RPMI7951 (cell line): ENCODE measurements at regions not wholly inside any gene's neighbourhood (a gene's known extent, or its start where the extent isn't known, plus 50 kb on each side); places are given as distances from the start of the nearest gene placed in this dataset.

Source experiments
- DNase-seq: peaks from one replicate; pipeline ENCODE4 v3.0.0-alpha.2; 2012; ENCODE audit warnings: low read depth

DNA sequence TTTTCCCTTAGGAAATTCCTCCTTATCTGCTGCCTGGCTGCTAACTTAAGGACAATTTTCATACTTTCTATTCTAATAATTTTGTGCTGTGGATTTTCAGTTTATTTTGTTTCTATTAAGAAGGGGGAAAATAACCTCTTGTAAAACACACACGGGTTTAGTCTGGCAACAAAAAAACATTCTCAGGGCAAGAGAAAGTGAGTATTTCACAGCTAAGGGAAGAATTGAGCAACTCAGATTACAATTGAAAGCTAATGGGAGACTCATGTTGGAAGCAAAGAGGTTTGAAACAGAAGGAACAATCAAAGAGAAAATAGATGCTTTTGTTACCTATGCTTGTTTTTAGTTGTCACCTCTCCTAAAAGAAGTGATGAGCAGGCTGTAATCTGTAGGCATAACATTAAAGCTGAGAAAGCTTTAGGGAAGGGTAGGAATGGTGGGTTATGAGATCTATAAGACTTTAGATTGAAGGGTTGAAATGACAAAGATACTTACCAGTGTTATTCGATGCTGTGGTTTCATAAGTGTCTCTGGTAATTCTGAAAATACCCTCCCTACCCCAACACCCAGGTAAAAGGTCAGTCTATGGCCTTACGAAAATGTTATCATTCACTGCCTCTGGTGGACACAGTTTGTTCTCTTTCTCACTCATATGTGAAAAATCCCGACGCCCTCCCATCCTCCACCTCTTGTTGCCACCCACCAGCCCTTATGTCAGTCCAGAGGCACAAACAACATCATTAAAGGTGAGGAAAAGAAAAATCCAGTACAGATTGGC, 510.9 kb downstream of the TXNL1 start:
- DNase-seq, result no peak

DNA sequence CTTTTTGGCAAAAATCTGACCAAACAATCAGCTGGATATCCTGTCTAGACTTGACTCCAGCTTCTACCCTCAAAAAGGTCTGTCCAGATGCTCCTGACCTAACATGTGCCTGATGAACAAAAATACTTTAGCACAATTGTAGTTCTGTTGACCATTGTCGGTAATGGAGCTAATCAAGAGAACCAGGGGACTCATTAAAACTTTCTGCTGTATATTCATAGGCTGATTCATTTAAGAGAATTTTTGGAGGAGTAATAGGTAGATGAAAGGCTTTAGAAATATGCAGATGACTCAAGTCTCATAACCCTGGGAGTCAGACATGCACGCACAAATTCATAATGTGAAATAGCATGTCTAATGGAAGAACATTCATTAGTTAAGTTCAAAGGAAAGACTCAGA, 514.2 kb downstream of the TXNL1 start:
- peak; percentile 61 for DNase-seq

DNA sequence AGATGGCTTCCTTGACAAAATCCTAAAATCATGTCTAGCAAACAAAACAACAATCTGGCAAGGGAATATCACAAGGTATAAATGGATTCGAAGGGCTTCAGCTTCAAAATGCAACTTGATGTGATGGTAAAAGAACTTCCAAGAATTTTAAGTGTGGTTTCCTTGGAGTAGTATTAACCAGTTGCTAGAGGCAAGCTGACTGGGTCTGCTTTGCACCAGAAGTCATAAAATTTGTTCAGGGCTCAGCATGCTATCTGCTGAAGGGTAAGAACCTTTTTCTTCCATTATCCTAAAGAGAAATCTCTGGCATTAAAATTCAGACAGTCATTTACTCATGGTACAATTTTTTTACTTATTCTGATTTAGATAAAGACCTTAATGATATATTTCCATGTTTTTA, 516.7 kb downstream of the TXNL1 start:
- DNase-seq, result no peak

DNA sequence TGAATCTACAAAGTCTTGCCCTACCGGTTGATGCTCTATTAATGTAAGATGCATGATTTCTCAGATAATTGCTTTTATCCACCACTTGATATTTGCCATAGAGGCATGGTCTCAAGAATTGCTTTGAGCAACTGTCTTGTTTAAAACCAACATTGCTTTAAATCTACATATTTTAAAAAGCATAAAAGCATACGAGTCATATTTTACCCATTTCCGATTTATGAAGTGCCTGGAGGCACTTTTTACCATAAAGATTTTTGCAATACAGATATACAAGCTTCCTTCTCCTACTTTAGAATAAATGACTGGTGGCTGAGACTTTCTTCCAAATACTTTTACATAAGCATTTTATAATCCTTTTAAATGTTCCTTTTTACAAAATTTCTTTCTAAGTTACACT, 517.6 kb downstream of the TXNL1 start:
- DNase-seq, result no peak

DNA sequence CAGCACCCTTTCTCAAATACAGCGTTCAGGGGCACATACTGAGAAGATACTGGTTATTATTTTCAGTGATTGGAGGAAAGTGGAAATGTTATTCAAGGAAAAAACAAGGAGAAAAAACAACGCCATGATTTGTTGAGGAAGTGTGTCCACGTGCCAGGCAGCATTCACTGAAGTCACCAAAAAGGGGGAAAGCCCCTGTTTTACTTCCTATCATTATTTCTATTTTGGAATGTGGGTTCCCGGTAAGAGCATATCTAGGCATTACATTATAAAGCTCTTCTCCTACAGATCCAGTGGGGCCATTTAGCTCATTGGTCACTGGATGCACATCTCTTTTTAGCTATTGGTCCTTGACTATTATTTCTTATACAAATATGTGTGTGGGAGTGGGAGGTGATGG, 518.7 kb downstream of the TXNL1 start:
- no peak for DNase-seq

DNA sequence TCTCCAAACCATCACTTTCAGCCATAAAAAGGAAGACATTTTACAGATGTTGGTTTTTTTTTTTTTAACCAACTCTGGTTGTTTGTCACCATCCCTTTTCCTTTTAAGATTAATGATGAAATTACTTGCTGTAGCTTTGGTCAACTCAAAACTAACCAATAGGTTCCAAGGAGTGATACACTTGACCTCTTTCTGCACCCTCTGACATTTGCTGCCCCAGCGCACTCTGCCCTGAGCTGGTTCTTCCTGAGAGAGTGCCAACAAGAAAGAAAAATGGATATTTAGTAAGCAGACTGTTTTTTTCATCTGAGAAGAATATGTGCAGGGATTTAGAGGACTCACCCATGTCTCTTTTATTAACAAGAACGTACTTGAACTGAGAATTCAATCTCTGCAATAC, 520.0 kb downstream of the TXNL1 start:
- DNase-seq, result no peak

DNA sequence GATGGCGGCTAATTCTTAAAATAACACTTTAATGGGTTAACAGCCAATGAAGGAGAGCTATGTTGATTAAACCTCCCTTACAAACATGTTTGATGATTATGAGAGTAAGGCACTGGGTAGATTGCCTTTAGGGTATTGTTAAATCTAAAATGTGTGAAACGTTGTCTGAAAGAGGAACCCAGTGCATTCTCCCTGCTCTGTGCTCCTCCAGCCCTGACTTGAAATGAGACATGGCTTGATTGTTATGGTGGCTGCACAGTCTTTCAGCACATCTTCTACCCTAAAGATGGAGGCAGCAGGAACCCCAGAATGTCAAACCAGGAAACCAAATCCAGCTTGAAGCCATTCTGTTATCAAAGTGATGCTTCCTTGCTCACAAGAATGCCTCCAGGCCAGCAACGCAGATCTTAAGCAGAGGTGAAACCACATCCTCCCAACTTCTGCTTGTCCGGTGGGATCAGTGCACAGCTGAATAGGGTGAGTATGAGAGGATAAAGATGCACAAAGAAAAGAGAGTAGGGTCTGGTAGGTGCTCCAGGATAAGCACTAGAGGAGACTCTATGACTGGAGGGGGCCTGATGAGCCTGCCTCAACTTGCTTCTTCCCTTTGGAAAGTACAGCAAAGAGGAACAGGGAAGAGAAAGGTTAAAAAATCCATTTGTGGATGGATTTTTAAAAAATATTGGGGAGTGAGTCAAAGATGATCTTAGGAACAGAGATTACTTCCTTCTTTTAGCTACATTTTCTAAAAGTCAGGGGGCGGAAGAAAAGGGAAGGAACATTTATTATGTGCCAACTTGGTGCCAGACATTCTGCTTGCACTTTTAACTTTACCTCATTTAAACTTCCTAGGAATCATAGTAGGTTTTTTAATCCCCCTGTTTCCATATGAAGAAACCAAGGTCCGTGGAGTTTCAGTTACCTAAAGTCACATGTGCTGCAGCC, 523.0 kb downstream of the TXNL1 start:
- DNase-seq, result peak; percentile 71

DNA sequence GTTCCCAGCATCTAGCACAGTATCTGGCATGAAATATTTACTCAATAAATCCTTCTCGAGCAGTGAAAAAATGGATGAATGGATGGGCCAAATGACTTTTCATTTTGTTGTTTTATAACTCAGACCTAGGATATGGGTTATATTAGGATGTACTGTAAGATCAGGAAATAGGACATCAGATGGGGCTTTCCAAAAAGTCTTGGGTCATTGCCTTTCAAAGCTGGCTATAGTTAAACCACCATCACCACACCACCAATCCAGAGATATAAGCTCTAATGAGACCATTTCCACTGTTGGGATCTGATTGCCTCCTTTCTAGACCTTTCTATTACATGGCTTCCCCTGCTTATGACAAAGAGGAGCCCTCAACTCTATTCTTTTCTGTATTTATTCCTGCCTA, 525.0 kb upstream of the TCF4 start:
- no peak for DNase-seq

DNA sequence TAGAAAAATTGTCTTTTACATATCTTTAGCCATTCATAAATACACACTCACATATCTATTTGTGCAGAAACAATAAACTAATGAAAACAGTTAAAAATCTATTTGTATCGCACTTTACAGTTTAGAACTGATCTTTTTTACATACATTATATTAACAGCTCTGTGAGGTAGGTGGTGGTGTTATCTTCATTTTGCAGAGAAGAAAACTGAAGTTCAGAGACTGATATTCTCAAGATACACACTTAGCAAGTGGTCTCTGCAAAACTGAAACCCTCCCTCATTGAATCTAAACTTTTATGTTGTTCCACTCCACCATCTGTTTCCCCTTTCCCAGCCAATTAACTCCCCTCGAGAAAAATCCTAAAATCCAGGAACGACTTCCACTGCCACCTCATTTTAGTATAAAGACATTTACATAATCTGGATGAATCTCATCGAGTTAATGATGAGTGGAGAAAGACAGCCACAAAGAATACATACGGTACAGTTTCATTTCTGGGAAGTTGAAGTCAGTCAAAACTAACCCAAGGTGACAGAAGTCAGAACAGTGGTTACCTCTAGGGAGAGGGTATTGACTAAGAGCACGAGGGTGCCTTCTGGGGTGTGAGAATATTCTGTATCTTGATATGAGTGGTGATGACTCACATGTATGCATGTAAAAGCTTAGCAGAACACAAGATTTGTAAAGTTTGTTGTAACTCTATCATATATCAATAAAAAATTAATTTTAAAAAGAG, 524.2 kb upstream of the TCF4 start:
- peak; percentile 44 for DNase-seq

DNA sequence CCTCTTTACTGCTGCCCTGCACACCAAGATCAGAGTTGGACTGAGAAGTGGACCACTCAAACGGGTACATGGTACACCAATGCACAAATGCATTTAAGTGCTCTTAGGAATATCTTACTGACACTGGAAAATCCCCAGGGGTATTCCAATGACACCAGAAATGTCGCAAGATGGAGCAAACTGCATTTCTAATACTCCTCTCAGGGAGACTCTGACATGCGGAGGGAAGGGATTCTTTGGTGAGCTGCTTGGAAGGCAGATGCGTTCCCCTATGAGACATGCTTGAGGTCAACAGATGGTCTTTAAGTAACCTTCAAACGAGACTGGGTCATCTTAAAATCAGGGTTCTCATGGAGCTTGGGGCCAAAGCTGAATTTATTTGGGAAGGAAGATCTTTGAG, 521.8 kb upstream of the TCF4 start:
- DNase-seq, result no peak

DNA sequence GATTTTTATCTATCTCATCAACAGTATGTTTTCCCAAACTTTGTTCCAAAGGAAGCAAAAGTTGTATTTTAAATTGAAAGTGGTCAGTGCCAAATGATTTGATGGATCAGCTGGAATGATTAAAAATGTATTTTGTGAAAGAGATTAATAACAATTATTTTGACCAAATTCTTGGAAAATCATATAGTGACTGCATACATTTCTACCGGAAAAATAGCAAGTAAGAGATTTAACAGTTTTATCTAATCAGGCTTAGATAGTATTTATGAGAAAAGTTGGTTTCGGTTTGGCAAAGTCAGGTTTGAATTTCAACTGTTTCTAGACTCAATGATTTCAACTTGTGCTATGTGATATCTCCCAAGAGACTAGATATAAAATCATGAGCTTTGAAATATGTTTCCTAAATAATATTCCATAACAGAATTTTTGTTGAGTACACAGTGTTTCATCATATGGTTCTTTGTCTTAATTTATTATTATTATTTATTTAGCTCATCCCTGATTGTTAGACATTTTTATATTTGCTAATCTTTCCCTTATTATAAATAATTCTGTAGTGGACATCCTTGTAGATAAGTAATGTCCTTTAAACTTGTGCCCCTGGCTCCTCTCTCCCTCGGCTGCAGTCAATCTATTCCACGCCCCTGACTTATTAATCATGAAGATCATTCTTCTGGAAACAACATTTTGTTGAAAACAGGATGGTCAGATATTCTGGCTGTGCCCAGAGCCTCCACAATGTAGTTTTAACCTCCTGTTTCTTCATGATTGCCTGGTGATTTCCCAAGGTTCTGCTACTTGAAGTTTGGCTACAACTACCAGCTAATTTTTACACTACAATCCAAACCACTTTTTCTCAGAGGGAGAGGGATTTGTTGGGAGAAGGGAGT, 520.7 kb upstream of the TCF4 start:
- DNase-seq, result no peak

DNA sequence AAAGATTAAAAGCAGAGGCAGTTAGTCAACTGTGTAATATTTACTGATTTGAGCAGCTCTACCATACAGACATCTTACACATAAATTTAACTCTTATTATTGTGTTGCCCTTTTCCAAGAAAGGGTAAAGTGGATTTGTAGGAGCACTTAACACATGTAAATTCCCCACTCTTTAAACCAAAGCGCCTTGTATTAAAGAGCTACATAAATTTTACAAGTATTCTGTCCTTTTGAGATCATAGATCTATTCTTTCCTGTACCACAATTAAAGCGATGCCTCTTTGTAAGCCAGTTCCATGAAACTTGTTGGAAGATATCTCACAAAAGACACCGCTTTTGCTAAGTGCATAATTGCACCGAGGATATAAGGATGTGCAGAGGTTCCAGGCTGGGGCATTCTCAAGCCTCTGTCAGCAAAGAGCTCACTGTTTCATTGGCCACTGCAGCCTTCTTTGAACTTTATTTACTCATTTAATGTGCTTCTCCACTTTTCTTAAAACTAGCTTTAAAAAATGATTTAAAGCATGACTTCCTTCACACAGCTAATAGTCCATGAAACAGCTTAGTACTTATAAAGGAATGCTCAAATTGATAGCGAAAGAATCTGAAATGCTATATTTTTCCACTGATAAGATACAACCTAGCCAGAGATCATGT, 520.0 kb upstream of the TCF4 start:
- DNase-seq, result no peak

DNA sequence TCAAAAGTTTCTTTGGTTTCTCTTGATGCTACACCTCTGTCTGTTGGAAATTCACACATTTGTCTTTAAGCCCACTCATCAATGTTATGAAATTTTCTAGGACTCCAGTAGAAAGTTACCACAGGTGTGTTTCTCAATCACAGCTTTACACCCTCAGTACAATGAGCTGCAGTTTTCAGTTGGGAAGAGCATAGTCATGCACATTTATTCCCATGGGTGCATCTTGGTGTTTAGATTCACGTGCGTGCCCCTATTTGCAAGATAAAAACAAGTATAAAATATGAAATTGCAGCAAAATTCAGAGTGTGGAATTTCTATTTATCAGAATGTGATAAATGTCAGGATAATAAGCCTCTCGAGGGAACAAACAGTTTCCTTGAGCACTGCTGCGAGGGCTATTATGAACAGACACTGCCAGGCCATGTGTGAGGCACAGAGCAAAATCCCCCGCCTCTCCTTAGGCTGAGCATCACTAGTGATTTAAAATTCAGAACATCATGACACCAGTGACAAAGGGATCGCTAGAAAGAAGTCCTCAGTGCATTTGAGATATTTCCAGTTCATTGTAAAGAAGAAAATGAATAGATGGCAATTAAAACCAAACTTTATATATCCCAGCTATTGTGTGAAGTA, 512.2 kb upstream of the TCF4 start:
- DNase-seq, result no peak

DNA sequence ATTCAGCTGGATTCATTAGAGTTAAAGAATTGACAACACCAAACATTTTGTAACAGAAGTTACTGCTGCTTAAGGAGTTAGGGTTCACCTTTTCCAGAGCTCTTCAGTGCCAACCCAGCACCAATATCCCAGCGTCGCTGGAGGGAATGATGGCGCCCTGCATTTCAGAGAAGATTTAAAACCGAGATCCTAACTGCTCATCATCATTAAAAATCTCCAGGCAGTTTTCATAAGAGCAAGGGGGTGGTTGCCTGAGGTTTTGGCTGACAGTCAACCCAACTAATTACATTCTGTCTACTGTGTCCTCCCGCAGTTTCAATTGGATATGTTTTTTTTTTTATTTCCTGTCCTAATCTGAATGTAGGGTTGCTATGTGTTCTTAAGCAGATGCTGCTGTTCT, 509.6 kb upstream of the TCF4 start:
- DNase-seq, result peak; percentile 45

DNA sequence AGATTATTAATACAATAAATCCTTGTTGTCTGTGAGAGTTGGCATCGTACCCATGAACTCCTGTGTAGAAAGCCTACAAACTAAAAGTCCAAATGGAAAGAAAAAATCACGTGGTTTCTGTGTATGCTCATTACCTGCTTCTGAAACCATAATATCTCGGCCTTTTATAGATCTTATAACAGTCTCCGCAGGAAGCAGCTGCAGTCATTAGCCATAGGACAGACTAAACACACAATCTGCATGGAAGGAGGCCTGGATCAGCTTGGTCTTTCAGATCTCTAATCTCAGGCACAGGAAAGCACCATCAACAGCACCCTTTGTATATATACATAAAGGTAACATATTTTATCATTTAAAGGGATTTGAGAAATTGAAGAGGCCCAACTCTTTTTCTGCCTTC, 508.9 kb upstream of the TCF4 start:
- DNase-seq, result no peak

DNA sequence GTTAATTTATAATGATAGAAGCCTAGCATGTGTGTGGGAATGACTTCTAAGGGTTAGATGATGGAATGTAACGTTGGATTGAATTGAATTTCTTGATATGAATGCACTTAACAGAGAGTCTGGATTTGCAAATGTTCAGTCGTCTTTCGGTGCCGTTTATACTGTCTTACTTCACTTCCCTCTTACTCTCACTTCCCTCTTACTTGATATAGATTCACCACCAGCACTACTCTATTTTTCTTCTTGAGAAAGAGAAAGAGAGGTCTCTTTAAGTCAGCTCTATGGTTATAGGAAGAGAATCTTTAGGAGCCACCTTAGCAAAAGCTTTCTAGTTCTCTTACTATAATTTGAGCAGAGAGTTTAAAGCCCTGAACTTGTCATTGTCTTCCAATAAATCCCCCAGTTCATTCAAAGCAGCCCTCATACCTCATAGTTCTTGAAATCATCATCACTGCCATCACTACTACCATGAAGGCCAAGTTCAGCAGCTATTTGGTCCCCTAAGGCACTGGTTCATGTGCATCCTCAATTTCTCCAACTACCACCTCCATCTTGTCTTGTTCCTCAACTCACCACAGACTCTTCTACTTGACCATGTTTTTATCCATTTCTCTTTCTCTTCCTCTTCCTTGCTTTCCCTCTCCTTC, 501.7 kb upstream of the TCF4 start:
- DNase-seq, result no peak

DNA sequence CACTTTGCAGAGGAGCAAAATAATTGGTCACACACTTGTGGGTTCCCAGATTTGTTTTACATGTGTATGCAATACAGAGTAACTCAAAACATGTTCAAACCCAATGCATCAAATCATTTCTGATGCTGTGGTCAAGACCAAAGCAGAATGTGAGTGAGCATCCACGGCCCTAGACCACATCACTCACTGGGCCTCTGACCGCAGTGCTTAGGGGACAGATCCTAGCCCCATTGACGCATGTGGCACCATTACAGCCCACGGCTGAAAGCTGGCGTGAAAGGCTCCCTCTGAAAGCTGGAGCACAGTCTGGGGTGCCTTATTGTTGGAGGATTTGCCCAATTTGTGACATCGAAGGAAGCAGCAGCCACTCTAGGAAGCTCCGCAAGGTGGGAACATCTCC, 498.8 kb upstream of the TCF4 start:
- peak; percentile 50 for DNase-seq

DNA sequence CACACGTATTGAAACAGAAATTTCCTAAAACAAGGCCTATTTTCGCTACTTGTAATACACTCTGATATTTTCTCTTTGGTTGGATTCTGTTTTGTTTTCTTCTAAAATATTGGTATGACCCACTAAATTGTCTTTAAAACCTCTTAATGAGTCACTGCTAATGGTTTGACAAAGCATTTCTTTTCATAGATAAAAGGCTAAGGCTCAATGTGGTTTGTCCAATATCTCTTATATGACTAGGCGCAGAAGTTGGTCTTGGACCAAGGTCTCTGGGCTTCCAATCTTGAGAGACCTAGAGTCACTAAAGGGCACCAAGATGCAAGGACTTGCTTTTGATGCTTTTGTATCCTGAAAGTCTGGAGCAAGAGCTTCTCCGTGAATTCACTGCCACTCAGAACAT, 498.2 kb upstream of the TCF4 start:
- DNase-seq, result peak; percentile 38

DNA sequence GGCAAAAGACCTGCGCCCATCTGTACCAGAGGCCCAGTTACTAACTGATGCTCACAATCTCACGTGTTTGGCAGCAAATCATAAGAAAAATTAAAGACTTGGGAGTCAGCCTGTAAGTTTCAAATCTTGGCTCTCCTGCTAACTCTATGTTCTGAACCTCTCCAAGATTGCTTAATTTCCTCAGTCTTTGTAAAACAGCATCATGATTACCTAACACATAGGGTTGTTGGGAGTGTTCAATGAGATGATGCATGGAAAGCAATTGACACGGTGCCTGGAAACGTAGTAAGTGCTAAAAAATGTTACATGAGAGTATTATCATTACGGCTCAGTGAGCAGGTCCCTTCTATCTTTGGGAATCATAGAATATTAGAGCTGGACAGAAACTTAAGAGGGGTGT, 497.6 kb upstream of the TCF4 start:
- DNase-seq, result no peak
